AG09319 (cell line): ENCODE measurements at regions not wholly inside any gene's neighbourhood (a gene's known extent, or its start where the extent isn't known, plus 50 kb on each side); places are given as distances from the start of the nearest gene placed in this dataset.

ENCODE experiments used
- DNase-seq: peaks from one replicate; pipeline ENCODE4 v3.0.0-alpha.2; 2010; ENCODE audit warnings: low read depth; ENCODE audit errors: extremely low read depth
- TF ChIP-seq, protein P1 (sequence below): IDR thresholded peaks from 2 replicates; pipeline ENCODE4 v1.5.1; 2011; ENCODE audit warnings: low read depth, mild to moderate bottlenecking, inconsistent platforms, low read length, moderate library complexity

- TF ChIP-seq, protein P1, sequence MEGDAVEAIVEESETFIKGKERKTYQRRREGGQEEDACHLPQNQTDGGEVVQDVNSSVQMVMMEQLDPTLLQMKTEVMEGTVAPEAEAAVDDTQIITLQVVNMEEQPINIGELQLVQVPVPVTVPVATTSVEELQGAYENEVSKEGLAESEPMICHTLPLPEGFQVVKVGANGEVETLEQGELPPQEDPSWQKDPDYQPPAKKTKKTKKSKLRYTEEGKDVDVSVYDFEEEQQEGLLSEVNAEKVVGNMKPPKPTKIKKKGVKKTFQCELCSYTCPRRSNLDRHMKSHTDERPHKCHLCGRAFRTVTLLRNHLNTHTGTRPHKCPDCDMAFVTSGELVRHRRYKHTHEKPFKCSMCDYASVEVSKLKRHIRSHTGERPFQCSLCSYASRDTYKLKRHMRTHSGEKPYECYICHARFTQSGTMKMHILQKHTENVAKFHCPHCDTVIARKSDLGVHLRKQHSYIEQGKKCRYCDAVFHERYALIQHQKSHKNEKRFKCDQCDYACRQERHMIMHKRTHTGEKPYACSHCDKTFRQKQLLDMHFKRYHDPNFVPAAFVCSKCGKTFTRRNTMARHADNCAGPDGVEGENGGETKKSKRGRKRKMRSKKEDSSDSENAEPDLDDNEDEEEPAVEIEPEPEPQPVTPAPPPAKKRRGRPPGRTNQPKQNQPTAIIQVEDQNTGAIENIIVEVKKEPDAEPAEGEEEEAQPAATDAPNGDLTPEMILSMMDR = no peak
- no peak for DNase-seq
Measured at GRCh38 chr15:52866698-52867097, 76.6 kb upstream of the ONECUT1 start.

GRCh38 chr15:52862677-52863076 is 72.5 kb upstream of the ONECUT1 start:
- no peak for DNase-seq
- TF ChIP-seq, protein P1 = no peak

DNA sequence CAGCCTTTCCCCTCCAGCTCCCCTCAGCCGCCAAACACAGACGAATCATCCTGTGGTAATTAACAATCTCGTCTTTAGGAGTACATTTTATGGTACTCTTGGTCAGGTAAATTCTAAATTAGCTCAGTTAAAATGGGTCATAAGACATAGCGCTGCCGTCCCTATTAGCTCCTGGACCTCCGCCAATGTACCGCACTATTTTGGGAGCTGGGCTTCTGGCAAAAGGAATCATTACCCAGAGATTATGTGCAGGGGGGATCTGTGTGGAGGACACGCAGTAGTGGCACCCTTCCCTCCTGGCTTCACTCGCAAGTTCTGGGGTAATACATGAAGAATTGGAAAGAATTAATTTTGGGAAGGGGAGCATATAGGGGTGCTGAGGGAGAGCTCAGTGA is 68.6 kb upstream of the ONECUT1 start:
- no peak for DNase-seq

DNA sequence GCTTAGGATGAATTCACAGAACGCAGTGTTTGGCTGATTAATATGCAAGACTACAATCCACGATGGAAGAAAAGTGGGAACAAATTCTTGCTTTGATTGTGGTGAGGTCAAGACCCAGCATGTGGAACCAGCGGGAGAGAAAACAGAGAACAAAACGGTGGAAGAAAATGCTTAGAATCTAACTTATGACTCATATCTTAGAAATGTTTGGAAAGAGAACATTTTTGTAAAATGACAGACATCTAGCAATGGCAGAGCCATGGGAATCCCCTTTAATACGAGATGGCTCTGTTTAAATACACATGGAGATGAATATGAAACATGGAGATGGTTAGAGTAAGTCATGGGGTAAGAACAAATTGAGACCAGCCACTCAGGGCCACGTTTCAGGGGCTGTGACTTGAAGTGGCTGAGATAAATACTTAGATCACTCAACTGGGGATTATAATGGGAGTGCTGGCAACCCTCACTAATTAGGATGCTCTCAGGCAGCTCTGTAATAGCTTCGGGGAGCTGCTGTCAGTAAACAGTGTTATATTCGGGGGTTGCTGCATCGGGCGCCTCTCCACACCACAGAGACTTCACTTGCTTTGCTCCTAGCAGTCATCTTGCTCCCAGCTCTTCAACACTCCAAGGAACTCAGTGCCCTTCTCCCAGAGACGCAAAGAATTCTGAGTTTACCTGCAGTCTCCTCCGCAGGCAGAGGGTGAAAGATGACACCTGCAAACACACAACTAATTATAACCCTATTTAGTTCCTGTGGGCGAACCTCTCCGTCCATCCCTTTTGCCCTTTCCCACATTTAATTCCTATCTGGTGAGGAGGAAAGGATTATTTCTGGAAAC is 68.0 kb upstream of the ONECUT1 start:
- TF ChIP-seq, protein P1 = no peak
- DNase-seq = no peak

More for the DNA sequence above, 68.6 kb upstream of the ONECUT1 start:
- TF ChIP-seq, protein P1 = no peak

DNA sequence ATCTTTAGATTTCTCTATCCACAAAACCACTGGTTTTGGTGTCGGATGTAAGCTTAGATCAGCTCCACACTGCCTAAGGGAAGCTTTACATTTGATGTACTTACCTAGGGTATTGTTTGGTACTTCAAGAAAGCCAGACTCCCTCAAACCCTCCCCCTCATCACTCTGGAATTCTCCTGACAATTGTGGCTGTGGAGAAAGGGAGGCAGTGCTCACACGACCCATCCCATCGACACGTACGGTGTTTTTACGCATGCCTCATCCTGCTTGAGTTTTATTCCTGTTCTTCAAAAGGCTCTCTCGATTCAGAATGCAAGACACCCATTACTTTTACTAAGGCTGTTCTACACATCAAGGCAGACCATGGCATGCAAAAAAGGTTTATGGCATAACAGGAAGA is 67.3 kb upstream of the ONECUT1 start:
- TF ChIP-seq, protein P1 = no peak
- no peak for DNase-seq

DNA sequence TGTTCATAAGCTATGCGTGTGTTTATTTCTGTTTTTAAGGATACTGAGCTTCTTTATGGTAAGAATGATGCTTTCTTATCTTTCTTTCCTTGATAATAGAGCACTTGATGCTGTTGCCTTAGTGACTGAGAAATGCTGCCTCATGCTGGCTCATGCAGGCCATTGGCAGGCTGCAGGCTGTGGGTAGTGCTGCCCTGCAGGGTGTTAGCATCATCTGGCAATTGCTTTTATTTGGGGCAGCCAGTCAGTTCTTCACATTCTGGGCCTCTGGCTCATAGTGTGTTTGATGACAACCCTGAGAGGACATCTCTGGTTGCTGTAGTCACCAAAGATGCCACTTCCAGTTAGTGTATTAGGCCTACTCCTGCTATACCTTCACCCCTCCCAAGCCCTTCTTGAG is 66.2 kb upstream of the ONECUT1 start:
- DNase-seq = no peak
- TF ChIP-seq, protein P1 = no peak

- TF ChIP-seq, protein P1 = no peak
- no peak for DNase-seq
Measured at GRCh38 chr15:52855157-52855556, 65.0 kb upstream of the ONECUT1 start.
